ENCODE measurements at regions not wholly inside any gene's neighbourhood (a gene's known extent, or its start where the extent isn't known, plus 50 kb on each side); places are given as distances from the start of the nearest gene placed in this dataset.

- TF ChIP-seq CTCF (IDR thresholded peaks at IDR 0.05; ENCODE audit: insufficient read depth, low read length) (no peak), POLR2AphosphoS5 (IDR thresholded peaks at IDR 0.05; ENCODE audit: low read depth) (no peak), SPI1 (IDR thresholded peaks at IDR 0.05; ENCODE audit: borderline replicate concordance, low read depth) (no peak), REST (IDR thresholded peaks at IDR 0.05; ENCODE audit: insufficient replicate concordance, low read depth) (no peak), GABPA (IDR thresholded peaks at IDR 0.05; ENCODE audit: low read depth) (no peak)
Observed at GRCh38 chr10:3478632-3479240, 306.2 kb upstream of the PITRM1 start.
